Kidney (tissue), 13 donors: ENCODE measurements at regions not wholly inside any gene's neighbourhood (a gene's known extent, or its start where the extent isn't known, plus 50 kb on each side); places are given as distances from the start of the nearest gene placed in this dataset.

Source experiments
- DNase-seq, 5 donors: peaks; one replicate each; pipeline ENCODE4 v3.0.0-alpha.2; 2013 to 2020
- FAIRE-seq: peaks from 2 replicates; lab custom pipeline; 2012; peaks lifted over from hg19 to GRCh38; lab: Jason Lieb, UNC
- H3K27ac ChIP-seq, 2 donors: one replicate each; pipeline ENCODE4 v1.7.0; 2013; ENCODE audit warnings: low read depth in 2 of 2, low read length in 2 of 2, inconsistent platforms in 1 of 2
- H3K27me3 ChIP-seq: one replicate; pipeline ENCODE4 v1.7.1; 2013; ENCODE audit warnings: low read length, inconsistent platforms; ENCODE audit not compliant: control insufficient read depth, insufficient read depth
- H3K36me3 ChIP-seq, 3 donors: one replicate each; pipeline versions ENCODE4 v1.7.0 to v1.7.1; 2013; ENCODE audit warnings: low read length in 3 of 3, control low read depth in 1 of 3, inconsistent platforms in 1 of 3; ENCODE audit not compliant: insufficient read depth in 3 of 3, control insufficient read depth in 2 of 3
- H3K4me1 ChIP-seq, 3 donors: one replicate each; pipeline versions ENCODE4 v1.7.0 to v1.7.1; 2013; ENCODE audit warnings: low read length in 3 of 3, inconsistent platforms in 1 of 3, low read depth in 1 of 3; ENCODE audit not compliant: control insufficient read depth in 2 of 3, insufficient read depth in 2 of 3
- H3K4me3 ChIP-seq, 3 donors: one replicate each; pipeline versions ENCODE4 v1.7.0 to v1.8.1; 2013; ENCODE audit warnings: low read length in 3 of 3, control low read depth in 1 of 3, inconsistent platforms in 1 of 3
- H3K9ac ChIP-seq, 3 donors: one replicate each; pipeline versions ENCODE4 v1.7.0 to v1.7.1; 2013; ENCODE audit warnings: low read length in 3 of 3, control low read depth in 1 of 3, inconsistent platforms in 1 of 3
- H3K9me3 ChIP-seq, 3 donors: one replicate each; pipeline versions ENCODE4 v1.7.0 to v1.7.1; 2013; ENCODE audit warnings: low read length in 3 of 3, control low read depth in 1 of 3, inconsistent platforms in 1 of 3; ENCODE audit not compliant: control insufficient read depth in 2 of 3, insufficient read depth in 1 of 3
- intact Hi-C: fragments of 100-400 bp; cut with DNase I; formaldehyde crosslinking; loops from one replicate; pipeline ENCODE4 v1.11.1; 2022
- TF ChIP-seq, protein P1 (sequence below): IDR thresholded peaks from 3 replicates; pipeline ENCODE4 v1.5.1; 2012; ENCODE audit warnings: mild to moderate bottlenecking, moderate library complexity, borderline replicate concordance; ENCODE audit not compliant: insufficient read depth; ENCODE audit errors: extremely low read depth
- donor health status: control.
- donor health status: control.
- donor health status: control.
- donor health status: control.
- donor health status: control.
- donor health status: DM: yes; HTN: yes; CAD: no.
- donor health status: Normal renal cell carcinoma (clear cell type).

DNA sequence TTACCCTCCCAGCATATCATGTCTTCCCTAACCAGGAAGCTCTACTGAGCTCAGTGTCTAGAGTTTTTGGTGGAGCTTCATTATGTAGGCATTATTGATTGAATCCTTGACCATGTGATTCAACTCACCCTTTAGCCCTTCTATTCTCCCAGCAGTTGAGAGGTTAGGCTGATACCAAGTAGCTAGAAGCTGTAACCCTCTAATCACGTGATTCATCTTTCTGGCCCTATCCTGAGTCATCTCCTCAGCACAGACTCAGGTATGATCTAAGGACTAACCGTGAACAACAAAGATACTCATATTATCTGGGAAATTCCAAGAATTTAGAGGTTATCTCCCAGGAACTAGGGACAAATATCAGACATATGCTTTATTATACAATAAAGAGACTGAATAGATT is 625.5 kb downstream of the JRKL start:
- Histone ChIP-seq H3K9ac (no peak overlapping the region), H3K4me1 (no peaks in the 10 kb centered on the region), H3K9me3 (no peaks in the 10 kb centered on the region), H3K36me3 (no peaks in the 10 kb centered on the region), H3K27me3 (no peaks in the 10 kb centered on the region), H3K4me3 (no peak overlapping the region), H3K27ac (no peak overlapping the region)
- no peak for DNase-seq
- TF ChIP-seq, protein P1, sequence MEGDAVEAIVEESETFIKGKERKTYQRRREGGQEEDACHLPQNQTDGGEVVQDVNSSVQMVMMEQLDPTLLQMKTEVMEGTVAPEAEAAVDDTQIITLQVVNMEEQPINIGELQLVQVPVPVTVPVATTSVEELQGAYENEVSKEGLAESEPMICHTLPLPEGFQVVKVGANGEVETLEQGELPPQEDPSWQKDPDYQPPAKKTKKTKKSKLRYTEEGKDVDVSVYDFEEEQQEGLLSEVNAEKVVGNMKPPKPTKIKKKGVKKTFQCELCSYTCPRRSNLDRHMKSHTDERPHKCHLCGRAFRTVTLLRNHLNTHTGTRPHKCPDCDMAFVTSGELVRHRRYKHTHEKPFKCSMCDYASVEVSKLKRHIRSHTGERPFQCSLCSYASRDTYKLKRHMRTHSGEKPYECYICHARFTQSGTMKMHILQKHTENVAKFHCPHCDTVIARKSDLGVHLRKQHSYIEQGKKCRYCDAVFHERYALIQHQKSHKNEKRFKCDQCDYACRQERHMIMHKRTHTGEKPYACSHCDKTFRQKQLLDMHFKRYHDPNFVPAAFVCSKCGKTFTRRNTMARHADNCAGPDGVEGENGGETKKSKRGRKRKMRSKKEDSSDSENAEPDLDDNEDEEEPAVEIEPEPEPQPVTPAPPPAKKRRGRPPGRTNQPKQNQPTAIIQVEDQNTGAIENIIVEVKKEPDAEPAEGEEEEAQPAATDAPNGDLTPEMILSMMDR = no peak
- no peak for FAIRE-seq
- intact Hi-C loops = no loop called here

DNA sequence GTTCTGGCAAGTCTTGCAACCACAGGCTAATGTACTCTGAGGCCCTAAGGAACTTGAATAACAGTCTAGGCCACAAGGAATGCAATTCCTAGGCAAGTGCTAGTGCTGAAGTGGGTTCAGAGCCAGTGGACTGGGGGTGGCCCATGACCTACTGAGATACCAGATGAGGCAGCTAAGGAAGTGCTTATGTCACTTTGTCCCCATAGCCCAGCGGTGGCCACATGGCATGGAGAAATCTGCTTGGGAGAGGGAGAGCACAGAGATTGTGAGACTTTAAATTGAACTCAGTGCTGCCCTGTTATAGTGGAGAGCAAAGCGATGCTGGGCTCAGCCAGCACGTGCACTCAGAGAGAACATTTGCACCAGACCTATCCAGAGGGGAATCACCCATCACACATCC is 629.5 kb downstream of the JRKL start:
- TF ChIP-seq, protein P1 = no peak
- Histone ChIP-seq H3K9ac (no peak overlapping the region), H3K4me3 (no peak overlapping the region), H3K9me3 (no peaks in the 10 kb centered on the region), H3K36me3 (no peaks in the 10 kb centered on the region), H3K27me3 (no peaks in the 10 kb centered on the region), H3K4me1 (no peaks in the 10 kb centered on the region), H3K27ac (no peak overlapping the region)
- no peak for FAIRE-seq
- no peak for DNase-seq
- intact Hi-C loops = no loop called here

DNA sequence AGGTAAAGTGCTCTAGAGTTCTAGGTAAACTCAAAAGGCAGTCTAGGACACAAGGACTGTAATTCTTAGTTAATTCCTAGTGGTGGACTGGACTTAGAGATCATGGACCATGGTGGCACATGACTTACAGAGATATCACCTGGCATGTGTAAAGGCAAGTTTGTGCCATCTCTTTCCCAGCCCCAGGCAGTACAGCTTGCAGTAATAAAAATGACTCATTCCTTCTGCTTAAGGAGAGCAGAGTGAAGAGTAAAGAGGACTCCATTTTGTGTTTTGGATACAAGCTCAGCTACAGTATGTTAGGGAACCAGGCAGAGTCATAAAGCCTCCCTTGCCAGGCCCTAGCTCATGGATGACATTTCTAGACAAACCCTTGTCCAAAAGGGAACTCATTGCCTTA is 629.9 kb downstream of the JRKL start:
- intact Hi-C loops = no loop called here
- DNase-seq = no peak

More for the DNA sequence above, 629.9 kb downstream of the JRKL start:
- no peak for FAIRE-seq
- Histone ChIP-seq H3K4me3 (no peak overlapping the region), H3K9me3 (no peaks in the 10 kb centered on the region), H3K9ac (no peak overlapping the region), H3K27ac (no peak overlapping the region), H3K27me3 (no peaks in the 10 kb centered on the region), H3K36me3 (no peaks in the 10 kb centered on the region), H3K4me1 (no peaks in the 10 kb centered on the region)
- TF ChIP-seq, protein P1 = no peak
